IMR-90 (cell line): ENCODE measurements at regions not wholly inside any gene's neighbourhood (a gene's known extent, or its start where the extent isn't known, plus 50 kb on each side); places are given as distances from the start of the nearest gene placed in this dataset.

Experiments
- ATAC-seq: fragments of 200-7000 bp; cut with Tn5 transposase; 2 replicates; pipeline ENCODE4 v1.9.1; 2020; ENCODE audit warnings: low read depth, mild to moderate bottlenecking, moderate library complexity
- BruUV-seq: library from RNA; stranded (reverse); fragments of 400-500 nt; replicated peaks from 2 replicates; lab custom pipeline; 2021; lab: Mats Ljungman, UMichigan
- CTCF ChIA-PET: fragments of 300-600 bp; formaldehyde crosslinking; extraction: SDS; loops from one replicate; lab custom pipeline; 2021; ENCODE audit warnings: antibody characterized with exemption; lab: Yijun Ruan, JAX
- POLR2A ChIA-PET: fragments of 300-600 bp; sonication (Branson Sonifier 250); formaldehyde crosslinking; loops from one replicate; lab custom pipeline; 2022; ENCODE audit warnings: antibody characterized with exemption; ENCODE audit not compliant: unreplicated experiment; lab: Charles Lee
- DNase-seq: peaks from one replicate; pipeline ENCODE4 v3.0.0; 2013
- H2AFZ ChIP-seq: replicated peaks from 2 replicates; pipeline ENCODE3; 2013; ENCODE audit warnings: low read length, mild to moderate bottlenecking; ENCODE audit not compliant: poor library complexity
- H2AK5ac ChIP-seq: 2 replicates; pipeline ENCODE4 v1.6.1; 2013; ENCODE audit warnings: low read depth, low read length, inconsistent platforms
- H2AK9ac ChIP-seq: replicated peaks from 2 replicates; pipeline ENCODE3; 2013; ENCODE audit warnings: mild to moderate bottlenecking, low read depth, low read length, moderate library complexity; ENCODE audit not compliant: poor library complexity
- H2BK120ac ChIP-seq: 2 replicates; pipeline ENCODE4 v1.6.1; 2013; ENCODE audit warnings: low read depth, low read length, inconsistent platforms
- H2BK15ac ChIP-seq: 3 replicates; pipeline ENCODE4 v1.6.1; 2013; ENCODE audit warnings: low read depth, low read length, inconsistent platforms
- H2BK20ac ChIP-seq: 2 replicates; pipeline ENCODE4 v1.6.1; 2013; ENCODE audit warnings: low read depth, mild to moderate bottlenecking, inconsistent platforms, low read length, moderate library complexity
- H2BK5ac ChIP-seq: 2 replicates; pipeline ENCODE4 v1.6.1; 2013; ENCODE audit warnings: mild to moderate bottlenecking, low read depth, low read length, inconsistent platforms; ENCODE audit not compliant: poor library complexity, severe bottlenecking
- H3K14ac ChIP-seq: replicated peaks from 2 replicates; pipeline ENCODE4 v1.6.1; 2013; ENCODE audit warnings: low read depth, low read length, inconsistent platforms
- H3K18ac ChIP-seq: 2 replicates; pipeline ENCODE4 v1.6.1; 2013; ENCODE audit warnings: low read depth, low read length, control low read depth
- H3K23ac ChIP-seq: 2 replicates; pipeline ENCODE4 v1.6.1; 2013; ENCODE audit warnings: low read depth, low read length, inconsistent platforms
- H3K27ac ChIP-seq: 2 replicates; pipeline ENCODE4 v1.5.1; 2013; ENCODE audit warnings: mild to moderate bottlenecking, control low read depth, low read length; ENCODE audit not compliant: insufficient read depth
- H3K27me3 ChIP-seq: 2 replicates; pipeline ENCODE4 v1.6.1; 2013; ENCODE audit warnings: low read length; ENCODE audit not compliant: control insufficient read depth, insufficient read depth
- H3K36me3 ChIP-seq: 2 replicates; pipeline ENCODE4 v1.6.1; 2013; ENCODE audit warnings: low read length, mixed read lengths; ENCODE audit not compliant: control insufficient read depth, insufficient read depth
- H3K4ac ChIP-seq: 2 replicates; pipeline ENCODE4 v1.6.1; 2013; ENCODE audit warnings: low read depth, low read length, inconsistent platforms
- H3K4me1 ChIP-seq: 2 replicates; pipeline ENCODE4 v1.6.1; 2013; ENCODE audit warnings: low read length, mixed read lengths; ENCODE audit not compliant: control insufficient read depth, insufficient read depth
- H3K4me2 ChIP-seq: 2 replicates; pipeline ENCODE4 v1.6.1; 2013; ENCODE audit warnings: low read depth, mild to moderate bottlenecking, control low read depth, low read length, moderate library complexity
- H3K4me3 ChIP-seq: 2 replicates; pipeline ENCODE4 v1.5.1; 2013; ENCODE audit warnings: low read depth, mild to moderate bottlenecking, control low read depth, low read length, moderate library complexity; ENCODE audit not compliant: insufficient read depth
- H3K56ac ChIP-seq: 2 replicates; pipeline ENCODE4 v1.6.1; 2013; ENCODE audit warnings: low read length, inconsistent platforms; ENCODE audit not compliant: insufficient read depth; ENCODE audit errors: extremely low read depth
- H3K79me1 ChIP-seq, 2 experiments: 2 replicates each; pipeline ENCODE4 v1.6.1; 2013; ENCODE audit warnings: low read length in 2 of 2, inconsistent platforms in 1 of 2, low read depth in 1 of 2
- H3K9ac ChIP-seq: 2 replicates; pipeline ENCODE4 v1.6.1; 2013; ENCODE audit warnings: low read depth, low read length, control low read depth
- H3K9me1 ChIP-seq: 2 replicates; pipeline ENCODE4 v1.6.1; 2013; ENCODE audit warnings: low read length, inconsistent platforms; ENCODE audit not compliant: insufficient read depth
- H3K9me3 ChIP-seq: 2 replicates; pipeline ENCODE4 v1.6.1; 2013; ENCODE audit warnings: low read length; ENCODE audit not compliant: control insufficient read depth, insufficient read depth
- H4K20me1 ChIP-seq: 2 replicates; pipeline ENCODE4 v1.6.1; 2013; ENCODE audit warnings: low read length, inconsistent platforms; ENCODE audit not compliant: insufficient read depth
- H4K5ac ChIP-seq: 2 replicates; pipeline ENCODE4 v1.6.1; 2013; ENCODE audit warnings: mild to moderate bottlenecking, low read depth, low read length, control low read depth
- H4K8ac ChIP-seq, 2 experiments: 2 replicates each; pipeline ENCODE4 v1.6.1; 2013; ENCODE audit warnings: low read depth in 2 of 2, low read length in 2 of 2, control low read depth in 1 of 2, inconsistent platforms in 1 of 2
- H4K91ac ChIP-seq: 2 replicates; pipeline ENCODE4 v1.6.1; 2013; ENCODE audit warnings: low read depth, low read length, inconsistent platforms; ENCODE audit not compliant: insufficient read depth
- BHLHE40 ChIP-seq: fragments of 150-350 bp; IDR thresholded peaks from 2 replicates; pipeline ENCODE4 v1.6.1; 2016; ENCODE audit warnings: mild to moderate bottlenecking, low read depth, low read length
- CTCF ChIP-seq: conservative IDR thresholded peaks from 2 replicates; pipeline ENCODE4 v1.5.1; 2012; ENCODE audit warnings: mild to moderate bottlenecking, low read depth, low read length, improper control_type of control experiment
- SMC3 ChIP-seq: fragments of 150-350 bp; IDR thresholded peaks from 2 replicates; pipeline ENCODE4 v1.6.1; 2016; ENCODE audit warnings: low read depth, mild to moderate bottlenecking, antibody characterized with exemption, low read length, moderate library complexity
- WGBS, 2 experiments: methylation state at CpG; one replicate each; pipeline versions ENCODE4 v1.1.5 to v1.1.7; 2013; ENCODE audit warnings: missing lambda C conversion rate in 2 of 2; ENCODE audit not compliant: insufficient read length in 1 of 2; ENCODE audit errors: extremely low coverage in 2 of 2; 5-methylcytosine and 5-hydroxymethylcytosine counted together
- dilution Hi-C: fragments of 300-500 bp; cut with HindIII; formaldehyde crosslinking; loops from one replicate; pipeline ENCODE4 v1.14.3; 2018; ENCODE audit warnings: low sequenced_read_pairs; ENCODE audit not compliant: unreplicated experiment
- in situ Hi-C: fragments of 300-500 bp; cut with MboI; formaldehyde crosslinking; loops from 3 replicates; pipeline ENCODE4 v1.14.3; 2019; ENCODE audit warnings: low sequenced_read_pairs, inconsistent platforms, mixed read lengths
- intact Hi-C: fragments of 100-400 bp; cut with micrococcal nuclease; formaldehyde crosslinking; loops from 2 replicates; pipeline ENCODE4 v1.10.0; 2022

DNA sequence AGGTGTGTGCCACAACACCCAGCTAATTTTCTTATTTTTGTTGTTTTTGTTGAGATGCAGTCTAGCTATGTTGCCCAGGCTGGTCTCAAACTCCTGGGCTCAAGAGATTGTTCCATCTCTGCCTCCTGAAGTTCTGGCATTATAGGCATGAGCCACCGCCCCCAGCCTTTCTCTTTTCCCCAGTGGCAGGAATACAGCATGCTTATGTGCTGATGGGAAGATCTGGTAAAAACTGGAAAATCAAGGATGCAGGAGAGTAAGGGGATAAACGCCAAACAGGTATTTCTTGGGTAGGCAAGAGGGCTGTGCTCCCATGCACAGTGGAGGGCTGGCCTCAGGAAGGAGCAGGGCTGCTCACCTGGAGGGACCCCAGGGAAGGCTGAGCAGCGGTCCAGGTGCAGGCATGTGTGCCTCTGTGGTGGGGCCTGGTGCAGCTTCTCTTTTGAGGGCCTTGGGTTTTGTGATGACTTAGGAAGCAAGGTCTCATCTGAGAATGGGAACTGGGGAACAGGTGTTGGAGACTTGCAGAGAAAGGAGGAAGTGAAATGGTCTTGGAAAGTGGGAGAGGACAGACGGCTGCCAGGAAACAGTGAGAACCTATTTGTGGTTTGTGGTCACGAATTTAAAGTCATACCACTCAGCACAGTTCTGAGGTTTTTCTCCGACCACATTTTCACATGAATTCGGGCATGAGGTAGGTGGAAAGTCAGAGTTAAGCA lies 106.5 kb downstream of the TEX26 start:
- no peak overlapping the region for H4K91ac ChIP-seq
- H4K8ac ChIP-seq, result no peak overlapping the region
- dilution Hi-C loops (no loop called here), in situ Hi-C loops (loop anchor here (25.0 kb wide), 2 partner anchors 402 to 902 kb away; no protein-coding TSS in a partner anchor), intact Hi-C loops (no loop called here)
- no peaks in the 10 kb centered on the region for H3K9me3 ChIP-seq
- no peaks in the 10 kb centered on the region for H3K36me3 ChIP-seq
- no peak overlapping the region for H3K14ac ChIP-seq
- no peaks in the 10 kb centered on the region; the same call in none of the 2 replicates for H3K4me1 ChIP-seq
- peak; percentile 44 for DNase-seq
- H3K23ac ChIP-seq, result no peak overlapping the region; the same call in 1 of the 2 replicates
- H3K9me1 ChIP-seq, result no peaks in the 10 kb centered on the region
- no peak for TF ChIP-seq CTCF
- TF ChIP-seq BHLHE40, result no peak
- TF ChIP-seq SMC3, result no peak
- ChIA-PET POLR2A (no interaction called here), CTCF (no interaction called here)
- no peak overlapping the region for H2BK20ac ChIP-seq
- no peak overlapping the region for H3K4me3 ChIP-seq
- H2AFZ ChIP-seq, result no peak overlapping the region
- BruUV-seq, result no TSS peak
- 78% methylated on average over 3 of the region's 7 CpGs; no CpG with 5 or more reads in 1 of the 2 experiments for WGBS, 2 experiments
- H2AK9ac ChIP-seq, result no peak overlapping the region
- no peak overlapping the region for H4K5ac ChIP-seq
- peaks cover 11% of the 10 kb centered on the region for H3K27me3 ChIP-seq
- no peak for ATAC-seq
- no peak overlapping the region for H3K56ac ChIP-seq
- H4K20me1 ChIP-seq, result no peaks in the 10 kb centered on the region
- H2BK120ac ChIP-seq, result no peak overlapping the region
- H2BK5ac ChIP-seq, result no peak overlapping the region
- no peak overlapping the region for H3K4me2 ChIP-seq
- no peaks in the 10 kb centered on the region for H3K79me1 ChIP-seq
- H3K9ac ChIP-seq, result no peak overlapping the region
- H3K18ac ChIP-seq, result no peak overlapping the region
- no peak overlapping the region for H2BK15ac ChIP-seq
- H3K4ac ChIP-seq, result no peak overlapping the region
- H3K27ac ChIP-seq, result no peak overlapping the region
- H2AK5ac ChIP-seq, result no peak overlapping the region
